ENCODE measurements at regions not wholly inside any gene's neighbourhood (a gene's known extent, or its start where the extent isn't known, plus 50 kb on each side); places are given as distances from the start of the nearest gene placed in this dataset.

DNA sequence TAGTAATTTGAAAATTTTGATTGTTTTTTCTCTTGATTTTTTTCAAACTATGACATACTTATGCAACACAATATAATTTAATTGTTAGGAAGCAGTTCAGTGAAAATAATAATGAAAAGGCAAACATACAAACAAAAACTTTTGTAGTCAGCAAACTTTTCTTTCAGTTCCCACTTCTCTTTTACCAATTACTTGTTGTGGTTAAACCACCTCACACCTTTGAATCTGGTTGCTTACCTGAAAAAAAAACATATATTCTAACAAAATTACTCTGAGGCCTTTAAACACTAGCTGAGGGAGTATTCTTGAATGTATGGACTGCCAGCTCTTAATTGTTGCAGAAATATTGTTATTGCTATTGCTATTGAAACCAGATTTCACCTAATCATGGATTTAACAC is 266.2 kb upstream of the SEMA3C start:
- TF ChIP-seq, protein P1, sequence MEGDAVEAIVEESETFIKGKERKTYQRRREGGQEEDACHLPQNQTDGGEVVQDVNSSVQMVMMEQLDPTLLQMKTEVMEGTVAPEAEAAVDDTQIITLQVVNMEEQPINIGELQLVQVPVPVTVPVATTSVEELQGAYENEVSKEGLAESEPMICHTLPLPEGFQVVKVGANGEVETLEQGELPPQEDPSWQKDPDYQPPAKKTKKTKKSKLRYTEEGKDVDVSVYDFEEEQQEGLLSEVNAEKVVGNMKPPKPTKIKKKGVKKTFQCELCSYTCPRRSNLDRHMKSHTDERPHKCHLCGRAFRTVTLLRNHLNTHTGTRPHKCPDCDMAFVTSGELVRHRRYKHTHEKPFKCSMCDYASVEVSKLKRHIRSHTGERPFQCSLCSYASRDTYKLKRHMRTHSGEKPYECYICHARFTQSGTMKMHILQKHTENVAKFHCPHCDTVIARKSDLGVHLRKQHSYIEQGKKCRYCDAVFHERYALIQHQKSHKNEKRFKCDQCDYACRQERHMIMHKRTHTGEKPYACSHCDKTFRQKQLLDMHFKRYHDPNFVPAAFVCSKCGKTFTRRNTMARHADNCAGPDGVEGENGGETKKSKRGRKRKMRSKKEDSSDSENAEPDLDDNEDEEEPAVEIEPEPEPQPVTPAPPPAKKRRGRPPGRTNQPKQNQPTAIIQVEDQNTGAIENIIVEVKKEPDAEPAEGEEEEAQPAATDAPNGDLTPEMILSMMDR (IDR thresholded peaks at IDR 0.05; ENCODE audit: low read depth, low read length), result no peak
- TF ChIP-seq POLR2A (IDR thresholded peaks at IDR 0.05; ENCODE audit: extremely low read depth, insufficient read length), result no peak
- TF ChIP-seq, protein P2, sequence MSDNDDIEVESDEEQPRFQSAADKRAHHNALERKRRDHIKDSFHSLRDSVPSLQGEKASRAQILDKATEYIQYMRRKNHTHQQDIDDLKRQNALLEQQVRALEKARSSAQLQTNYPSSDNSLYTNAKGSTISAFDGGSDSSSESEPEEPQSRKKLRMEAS (IDR thresholded peaks at IDR 0.05; ENCODE audit: low read depth, low read length), result no peak
- no peak for TF ChIP-seq MYC (IDR thresholded peaks at IDR 0.05; ENCODE audit: low read depth, low read length)
